Uterus (tissue), 2 donors: ENCODE measurements at regions not wholly inside any gene's neighbourhood (a gene's known extent, or its start where the extent isn't known, plus 50 kb on each side); places are given as distances from the start of the nearest gene placed in this dataset.
"Not testable (repeated sequence)": the region's sequence is repeated elsewhere in the genome, so short reads cannot be mapped to it uniquely, and the experiment has no call there.

Experiments used
- POLR2A ChIP-seq, 2 donors: fragments of 450-650 bp; IDR thresholded peaks; one replicate each; pipeline ENCODE4 v1.6.1; 2016; ENCODE audit warnings: antibody characterized with exemption in 2 of 2, mild to moderate bottlenecking in 1 of 2, moderate library complexity in 1 of 2
- TF ChIP-seq, protein P1 (sequence below), 4 experiments: fragments of 200-600 bp in 2 of 4; fragments of 450-650 bp in 2 of 4; sonication (generic) in 2 of 4; IDR thresholded peaks; one replicate each; pipeline ENCODE4 v1.5.1; 2016 to 2019; ENCODE audit warnings: antibody characterized with exemption in 4 of 4, mild to moderate bottlenecking in 2 of 4, moderate library complexity in 1 of 4

GRCh38 chr21:10331134-10331533 is 190.2 kb upstream of the TPTE start:
- TF ChIP-seq POLR2A (IDR thresholded peaks at IDR 0.05): not testable (repeated sequence)
- TF ChIP-seq, protein P1, sequence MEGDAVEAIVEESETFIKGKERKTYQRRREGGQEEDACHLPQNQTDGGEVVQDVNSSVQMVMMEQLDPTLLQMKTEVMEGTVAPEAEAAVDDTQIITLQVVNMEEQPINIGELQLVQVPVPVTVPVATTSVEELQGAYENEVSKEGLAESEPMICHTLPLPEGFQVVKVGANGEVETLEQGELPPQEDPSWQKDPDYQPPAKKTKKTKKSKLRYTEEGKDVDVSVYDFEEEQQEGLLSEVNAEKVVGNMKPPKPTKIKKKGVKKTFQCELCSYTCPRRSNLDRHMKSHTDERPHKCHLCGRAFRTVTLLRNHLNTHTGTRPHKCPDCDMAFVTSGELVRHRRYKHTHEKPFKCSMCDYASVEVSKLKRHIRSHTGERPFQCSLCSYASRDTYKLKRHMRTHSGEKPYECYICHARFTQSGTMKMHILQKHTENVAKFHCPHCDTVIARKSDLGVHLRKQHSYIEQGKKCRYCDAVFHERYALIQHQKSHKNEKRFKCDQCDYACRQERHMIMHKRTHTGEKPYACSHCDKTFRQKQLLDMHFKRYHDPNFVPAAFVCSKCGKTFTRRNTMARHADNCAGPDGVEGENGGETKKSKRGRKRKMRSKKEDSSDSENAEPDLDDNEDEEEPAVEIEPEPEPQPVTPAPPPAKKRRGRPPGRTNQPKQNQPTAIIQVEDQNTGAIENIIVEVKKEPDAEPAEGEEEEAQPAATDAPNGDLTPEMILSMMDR (IDR thresholded peaks at IDR 0.05): not testable (repeated sequence)
